ENCODE measurements at regions not wholly inside any gene's neighbourhood (a gene's known extent, or its start where the extent isn't known, plus 50 kb on each side); places are given as distances from the start of the nearest gene placed in this dataset.

DNA sequence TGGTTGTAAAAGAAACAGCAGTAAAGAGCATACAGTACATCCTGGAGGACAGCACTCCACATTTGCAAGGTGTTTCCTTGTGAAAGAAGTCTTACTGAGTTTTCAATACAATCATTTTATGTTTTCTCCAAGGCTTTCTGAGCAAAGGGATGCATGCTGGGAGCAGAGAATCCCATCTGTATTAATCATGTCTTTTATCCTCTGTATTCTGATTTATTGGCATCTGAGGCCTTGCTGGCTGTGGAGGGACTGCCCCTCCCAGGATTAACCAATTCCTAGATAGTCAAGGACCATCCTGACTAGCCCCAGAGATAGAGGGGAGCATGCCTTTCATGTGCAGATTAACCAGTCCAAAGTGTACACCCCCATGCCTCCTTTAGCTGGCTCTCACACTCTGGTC, 476.3 kb downstream of the SIPA1L2 start:
- TF ChIP-seq POLR2AphosphoS5 (IDR thresholded peaks at IDR 0.05; ENCODE audit: low read depth, low read length) = no peak
- TF ChIP-seq POLR2A (IDR thresholded peaks at IDR 0.05; ENCODE audit: low read depth, low read length) = no peak
- no peak for TF ChIP-seq TAF1 (IDR thresholded peaks at IDR 0.05; ENCODE audit: low read depth, low read length)
- TF ChIP-seq PAX5 (IDR thresholded peaks at IDR 0.05; ENCODE audit: insufficient read depth, low read length, severe bottlenecking) = no peak
- TF ChIP-seq SPI1 (IDR thresholded peaks at IDR 0.05; ENCODE audit: low read depth, low read length) = no peak
- no peak for TF ChIP-seq POU2F2 (IDR thresholded peaks at IDR 0.05; ENCODE audit: low read depth, low read length)
